Gastroesophageal sphincter (tissue), 3 donors: ENCODE measurements at regions not wholly inside any gene's neighbourhood (a gene's known extent, or its start where the extent isn't known, plus 50 kb on each side); places are given as distances from the start of the nearest gene placed in this dataset.

Experiments
- CTCF ChIP-seq, 4 experiments: fragments of 200-600 bp in 2 of 4; fragments of 450-650 bp in 2 of 4; sonication (generic) in 1 of 4; IDR thresholded peaks; one replicate each; pipeline ENCODE4 v1.5.1; 2017 to 2019; ENCODE audit warnings: antibody characterized with exemption in 4 of 4, mild to moderate bottlenecking in 2 of 4, moderate library complexity in 2 of 4
- EP300 ChIP-seq: sonication (generic); formaldehyde crosslinking; IDR thresholded peaks from one replicate; pipeline ENCODE4 v1.6.1; 2017; ENCODE audit warnings: antibody characterized with exemption, mild to moderate bottlenecking
- POLR2A ChIP-seq, 2 donors: fragments of 450-650 bp; IDR thresholded peaks; one replicate each; pipeline ENCODE4 v1.6.1; 2017; ENCODE audit warnings: antibody characterized with exemption in 2 of 2, mild to moderate bottlenecking in 2 of 2, moderate library complexity in 1 of 2
- POLR2AphosphoS5 ChIP-seq: sonication (generic); formaldehyde crosslinking; IDR thresholded peaks from one replicate; pipeline ENCODE4 v1.6.1; 2017; ENCODE audit warnings: antibody characterized with exemption

GRCh38 chr18:5661179-5661578 is 117.4 kb upstream of the EPB41L3 start:
- TF ChIP-seq CTCF (IDR thresholded peaks at IDR 0.05) (no peak), EP300 (no peak), POLR2A (IDR thresholded peaks at IDR 0.05) (no peak), POLR2AphosphoS5 (no peak)
